HG02623 (cell line): ENCODE measurements at regions not wholly inside any gene's neighbourhood (a gene's known extent, or its start where the extent isn't known, plus 50 kb on each side); places are given as distances from the start of the nearest gene placed in this dataset.
"Not testable (repeated sequence)": the region's sequence is repeated elsewhere in the genome, so short reads cannot be mapped to it uniquely, and the experiment has no call there.

Experiments used
- ATAC-seq: cut with Tn5 transposase; IDR thresholded peaks from one replicate; pipeline ENCODE4 v1.9.1; 2021; ENCODE audit warnings: moderate library complexity; ENCODE audit not compliant: unreplicated experiment

- ATAC-seq, result no peak
Measured at GRCh38 chr6:165173484-165173883, 135.9 kb downstream of the C6orf118 start.

DNA sequence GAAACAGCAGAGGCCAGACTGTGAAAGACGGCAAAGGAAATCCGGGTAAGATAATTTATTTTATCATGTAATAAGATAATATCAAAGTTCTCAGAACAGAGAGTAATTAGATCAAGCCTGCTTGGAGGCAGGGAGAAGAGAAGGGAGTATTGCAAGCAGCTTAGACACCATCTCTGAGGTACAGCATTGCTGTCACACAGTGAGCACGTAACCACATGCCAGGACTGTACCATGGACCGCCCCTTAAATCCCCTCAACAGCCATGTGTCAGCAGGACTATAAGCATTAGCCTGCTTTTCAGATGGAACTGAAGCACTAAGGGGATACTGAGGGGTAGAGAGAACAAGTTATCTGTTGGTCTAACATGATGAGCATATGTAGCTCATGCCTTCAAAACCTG lies 141.5 kb downstream of the C6orf118 start:
- ATAC-seq, result no peak

GRCh38 chr6:165167311-165167710 lies 142.1 kb downstream of the C6orf118 start:
- no peak for ATAC-seq

GRCh38 chr6:165163519-165163918 lies 145.9 kb downstream of the C6orf118 start:
- ATAC-seq, result no peak

GRCh38 chr6:165159460-165159859 lies 149.9 kb downstream of the C6orf118 start:
- ATAC-seq, result no peak

DNA sequence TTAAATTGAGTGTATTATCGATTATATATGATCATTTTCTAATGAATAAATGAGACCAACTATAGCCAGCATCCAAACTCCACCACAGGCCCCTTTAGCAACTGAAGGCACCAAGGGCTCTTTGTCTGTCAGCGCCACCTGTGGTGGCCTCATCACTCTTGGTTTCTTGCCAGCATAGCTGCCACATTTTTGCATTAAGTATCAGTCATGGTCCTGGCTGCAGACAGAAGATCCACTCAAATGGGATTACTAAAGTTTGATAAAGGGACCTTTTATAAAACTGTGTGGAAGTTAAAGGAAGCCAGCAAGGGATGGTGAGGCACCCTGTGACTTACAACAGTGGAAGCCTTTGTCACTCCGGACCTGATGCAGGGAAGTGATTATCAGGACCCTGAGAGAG lies 162.9 kb downstream of the C6orf118 start:
- no peak for ATAC-seq

GRCh38 chr6:165135889-165136288 lies 173.5 kb downstream of the C6orf118 start:
- ATAC-seq, result no peak

GRCh38 chr6:165129086-165129485 lies 180.3 kb downstream of the C6orf118 start:
- no peak for ATAC-seq

DNA sequence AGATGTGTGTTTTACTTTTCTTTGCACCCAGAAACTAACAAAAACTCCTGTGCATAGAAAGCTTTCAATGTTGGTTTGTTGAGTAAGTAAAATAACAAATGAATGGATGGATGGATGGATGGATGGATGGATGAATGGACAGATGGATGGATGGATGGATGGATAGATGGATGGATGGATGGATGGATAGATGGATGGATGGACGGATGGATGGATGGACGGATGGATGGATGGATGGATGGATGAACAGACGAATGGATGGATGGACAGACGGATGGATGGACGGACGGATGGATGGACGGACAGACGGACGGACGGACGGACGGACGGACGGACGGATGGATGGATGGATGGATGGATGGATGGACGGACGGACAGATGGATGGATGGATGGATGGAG lies 181.7 kb downstream of the C6orf118 start:
- ATAC-seq, result not testable (repeated sequence)

DNA sequence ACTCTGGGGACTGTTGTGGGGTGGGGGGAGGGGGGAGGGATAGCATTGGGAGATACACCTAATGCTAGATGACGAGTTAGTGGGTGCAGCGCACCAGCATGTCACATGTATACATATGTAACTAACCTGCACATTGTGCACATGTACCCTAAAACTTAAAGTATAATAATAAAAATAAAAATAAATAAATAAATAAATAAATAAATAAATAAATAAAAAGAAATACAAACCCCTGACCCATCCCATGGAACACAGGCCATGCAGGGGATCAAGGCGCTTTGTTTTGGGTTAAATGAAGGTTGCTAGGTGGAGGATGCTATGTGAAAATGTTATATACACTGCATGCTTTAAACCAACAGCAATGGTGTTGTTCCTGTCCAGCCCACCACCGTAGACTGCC lies 184.7 kb downstream of the C6orf118 start:
- ATAC-seq, result not testable (repeated sequence)

- ATAC-seq, result no peak
Measured at GRCh38 chr6:165119231-165120020, 190.0 kb downstream of the C6orf118 start.

DNA sequence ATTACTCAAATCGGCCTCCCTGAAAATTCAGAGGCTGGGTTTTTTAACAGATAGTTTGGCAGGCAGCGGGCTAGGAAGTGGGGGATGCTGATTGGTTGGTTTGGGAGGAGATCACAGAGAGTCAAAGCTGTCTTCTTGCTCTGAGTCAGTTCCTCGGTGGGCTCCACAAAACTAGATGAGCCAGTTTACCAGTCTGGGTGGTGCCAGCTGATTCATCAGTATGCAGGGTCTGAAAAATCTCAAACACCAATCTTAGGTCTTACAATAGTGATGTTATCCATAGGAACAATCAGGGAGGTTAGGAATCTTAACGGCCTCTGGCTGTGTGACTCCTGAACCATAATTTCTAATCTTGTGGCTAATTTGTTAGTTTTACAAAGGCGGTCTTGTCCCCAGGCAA lies 190.7 kb downstream of the C6orf118 start:
- ATAC-seq, result no peak

GRCh38 chr6:165117806-165118205 lies 191.6 kb downstream of the C6orf118 start:
- ATAC-seq, result no peak

GRCh38 chr6:165117121-165117520 lies 192.3 kb downstream of the C6orf118 start:
- ATAC-seq, result no peak

DNA sequence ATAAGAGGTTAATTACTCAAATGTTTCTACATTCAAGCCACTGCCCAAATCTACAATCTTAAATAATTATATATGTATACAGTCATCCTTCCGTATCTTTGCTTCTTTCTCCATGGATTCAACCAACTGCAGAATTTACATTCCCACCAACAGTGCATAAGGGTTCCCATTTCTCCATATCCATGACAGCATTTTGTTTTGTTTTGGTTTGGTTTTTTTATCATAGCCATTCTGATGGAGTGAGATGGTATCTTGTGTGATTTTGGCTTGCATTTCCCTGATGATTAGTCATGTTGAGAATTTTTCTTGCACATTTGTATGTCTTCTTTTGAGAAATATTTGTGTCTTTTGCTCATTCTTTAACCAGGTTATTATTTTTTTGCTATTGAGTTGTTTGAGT lies 198.5 kb downstream of the C6orf118 start:
- no peak for ATAC-seq

DNA sequence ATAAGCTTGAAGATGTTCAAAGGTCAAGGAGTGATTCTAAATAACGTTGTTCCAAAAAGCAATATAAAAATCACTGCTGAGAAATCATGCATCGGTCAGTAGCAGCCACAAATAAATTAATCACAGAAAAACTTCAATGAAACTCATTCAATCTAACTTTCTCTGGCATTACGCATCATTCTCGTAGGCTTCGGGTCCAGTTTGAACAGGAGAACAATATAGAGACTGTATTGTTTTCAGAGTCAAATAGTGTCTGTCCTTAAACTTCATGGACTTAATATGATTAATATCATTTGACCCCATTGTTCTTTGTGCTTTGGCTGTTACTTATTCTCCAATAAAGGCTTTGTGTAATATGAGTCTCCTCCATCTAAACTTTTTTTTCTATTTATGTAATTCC lies 200.4 kb downstream of the C6orf118 start:
- ATAC-seq, result no peak

GRCh38 chr6:165106261-165106660 lies 203.1 kb downstream of the C6orf118 start:
- ATAC-seq, result no peak

DNA sequence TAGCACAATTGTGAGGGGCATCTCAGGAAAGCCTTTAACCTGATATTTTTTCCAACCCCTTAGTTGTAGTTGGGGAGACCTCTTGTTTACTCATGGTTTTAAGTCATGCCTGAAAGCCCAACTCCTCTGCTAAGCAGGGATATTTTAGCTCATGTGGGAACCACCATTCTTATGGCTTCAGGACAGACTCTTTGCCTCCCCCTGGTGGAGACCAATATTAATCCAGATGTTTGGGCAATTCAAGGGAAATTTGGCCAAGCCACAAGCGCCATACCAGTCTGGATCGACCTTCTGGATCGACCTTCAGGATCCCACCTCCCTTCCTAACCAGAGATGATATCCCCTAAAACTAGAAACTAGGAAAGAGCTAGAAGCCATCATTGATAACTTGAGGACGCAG lies 211.2 kb downstream of the C6orf118 start:
- no peak for ATAC-seq

DNA sequence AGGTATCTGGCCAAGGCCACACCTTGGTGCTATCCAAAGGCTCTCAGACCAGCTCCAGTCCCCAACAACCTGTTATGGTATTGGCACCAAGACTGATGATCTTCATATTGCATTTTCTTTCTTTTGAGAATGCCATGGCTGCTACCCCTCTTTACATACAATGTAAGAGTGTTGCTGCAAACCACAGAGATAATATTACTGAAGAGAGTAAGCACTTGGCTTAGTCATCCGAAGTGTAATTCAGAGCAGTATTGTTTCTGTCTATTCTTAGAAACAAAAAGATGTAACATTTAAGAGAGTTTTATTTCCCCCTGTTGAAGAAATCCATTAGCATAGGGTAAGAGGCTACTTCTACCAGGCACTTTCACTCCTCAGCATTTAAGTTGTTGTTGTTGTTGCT lies 212.5 kb downstream of the C6orf118 start:
- ATAC-seq, result no peak

- no peak for ATAC-seq
Measured at GRCh38 chr6:165096209-165096608, 213.2 kb downstream of the C6orf118 start.

DNA sequence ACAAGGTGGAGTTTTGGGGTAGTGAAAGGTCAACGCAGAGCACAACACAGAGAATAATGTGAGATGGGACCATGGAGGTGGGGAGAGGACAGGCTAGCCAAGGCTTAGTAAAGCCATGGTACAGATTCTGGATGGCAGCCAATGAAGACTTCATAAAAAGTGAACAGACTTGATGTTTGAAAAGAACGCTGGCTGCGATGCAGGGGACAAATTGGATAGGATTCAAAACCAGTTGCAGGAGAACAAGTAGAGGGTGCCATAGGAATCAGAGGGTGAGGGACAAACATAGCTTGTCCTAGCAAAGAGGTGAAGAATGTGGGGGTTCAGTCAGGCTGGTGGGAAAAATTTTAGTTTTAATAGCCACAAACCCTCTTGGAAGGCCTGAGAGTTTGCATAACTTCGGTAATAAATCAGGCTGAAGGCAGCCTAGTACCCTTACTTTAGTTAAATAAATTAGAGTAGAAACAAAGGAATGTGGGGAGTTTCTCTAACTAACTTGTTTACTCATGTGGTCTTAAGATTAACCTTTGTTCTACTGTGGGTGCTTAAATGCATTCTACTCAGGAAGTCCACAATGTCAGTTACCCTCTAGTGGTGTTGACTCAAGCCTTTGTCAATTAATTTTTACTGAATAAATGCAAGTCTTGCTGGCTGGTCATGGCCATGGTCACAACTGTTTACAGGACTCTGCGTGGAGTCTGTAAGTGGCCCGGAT lies 216.4 kb downstream of the C6orf118 start:
- ATAC-seq, result no peak

- ATAC-seq, result no peak
Measured at GRCh38 chr6:165091121-165091785, 218.2 kb downstream of the C6orf118 start.
